ENCODE measurements at regions not wholly inside any gene's neighbourhood (a gene's known extent, or its start where the extent isn't known, plus 50 kb on each side); places are given as distances from the start of the nearest gene placed in this dataset.

DNA sequence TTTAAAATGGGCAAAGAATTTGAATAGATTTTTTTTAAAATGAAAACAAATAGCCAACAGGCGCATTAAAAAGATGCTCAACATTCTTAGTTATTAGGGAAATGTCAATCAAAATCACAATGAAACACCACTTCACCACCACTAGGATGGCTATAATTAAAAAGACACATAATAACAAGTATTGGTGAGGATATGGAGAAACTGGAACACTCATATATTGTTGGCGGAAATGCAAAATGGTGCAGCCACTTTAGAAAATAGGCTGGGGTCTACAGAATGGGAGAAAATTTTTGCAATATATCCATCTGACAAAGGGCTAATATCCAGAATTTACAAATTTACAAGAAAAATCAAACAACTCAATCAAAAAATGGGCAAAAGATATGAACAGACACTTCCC, 107.8 kb upstream of the FOXD3 start (continued):
- TF ChIP-seq, protein P1, sequence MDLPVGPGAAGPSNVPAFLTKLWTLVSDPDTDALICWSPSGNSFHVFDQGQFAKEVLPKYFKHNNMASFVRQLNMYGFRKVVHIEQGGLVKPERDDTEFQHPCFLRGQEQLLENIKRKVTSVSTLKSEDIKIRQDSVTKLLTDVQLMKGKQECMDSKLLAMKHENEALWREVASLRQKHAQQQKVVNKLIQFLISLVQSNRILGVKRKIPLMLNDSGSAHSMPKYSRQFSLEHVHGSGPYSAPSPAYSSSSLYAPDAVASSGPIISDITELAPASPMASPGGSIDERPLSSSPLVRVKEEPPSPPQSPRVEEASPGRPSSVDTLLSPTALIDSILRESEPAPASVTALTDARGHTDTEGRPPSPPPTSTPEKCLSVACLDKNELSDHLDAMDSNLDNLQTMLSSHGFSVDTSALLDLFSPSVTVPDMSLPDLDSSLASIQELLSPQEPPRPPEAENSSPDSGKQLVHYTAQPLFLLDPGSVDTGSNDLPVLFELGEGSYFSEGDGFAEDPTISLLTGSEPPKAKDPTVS (IDR thresholded peaks at IDR 0.05; ENCODE audit: low read depth, low read length): no peak
- TF ChIP-seq TARDBP (IDR thresholded peaks at IDR 0.05; ENCODE audit: borderline replicate concordance) (no peak), SREBF2 (IDR thresholded peaks at IDR 0.05; ENCODE audit: low read length) (no peak), HDGF (IDR thresholded peaks at IDR 0.05) (no peak), USF2 (IDR thresholded peaks at IDR 0.05; ENCODE audit: borderline replicate concordance, low read depth, low read length) (no peak), CTCF (IDR thresholded peaks at IDR 0.05 in 2 of 3, conservative IDR thresholded peaks at IDR 0.05 in 1 of 3; ENCODE audit: control insufficient read depth in 2 of 3, extremely low read depth in 1 of 3, insufficient read depth in 1 of 3, low read depth in 3 of 3, low read length in 3 of 3) (no peak), ZNF687 (IDR thresholded peaks at IDR 0.05) (no peak)
